GM18505 (cell line): ENCODE measurements at regions not wholly inside any gene's neighbourhood (a gene's known extent, or its start where the extent isn't known, plus 50 kb on each side); places are given as distances from the start of the nearest gene placed in this dataset.
"Not testable (repeated sequence)": the region's sequence is repeated elsewhere in the genome, so short reads cannot be mapped to it uniquely, and the experiment has no call there.

ENCODE experiments used
- ATAC-seq: cut with Tn5 transposase; IDR thresholded peaks from one replicate; pipeline ENCODE4 v1.9.1; 2021; ENCODE audit not compliant: unreplicated experiment
- POLR2A ChIP-seq: IDR thresholded peaks from 4 replicates; pipeline ENCODE4 v1.6.1; 2011; ENCODE audit warnings: borderline replicate concordance; ENCODE audit not compliant: insufficient read depth, insufficient read length; ENCODE audit errors: extremely low read depth

DNA sequence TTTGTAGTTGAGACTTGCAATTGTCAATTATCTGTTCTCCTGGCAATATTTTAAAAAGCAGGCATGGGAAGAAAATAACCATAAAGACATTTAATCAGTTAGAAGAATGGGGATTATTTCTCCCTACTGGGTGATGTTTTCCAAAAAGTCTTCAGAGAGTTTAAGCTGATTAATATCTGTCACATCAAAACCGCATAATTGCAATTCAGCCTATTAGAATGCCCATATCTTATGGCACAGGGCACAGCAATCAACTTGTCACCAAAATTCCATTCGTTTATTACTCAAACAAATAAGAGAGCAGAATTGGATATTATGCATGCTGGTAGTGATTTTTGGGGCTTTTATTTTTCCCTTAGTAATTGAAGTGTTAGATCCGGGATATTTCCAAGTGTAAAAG, 218.7 kb downstream of the RNF144B start:
- no peak for TF ChIP-seq POLR2A
- no peak for ATAC-seq

DNA sequence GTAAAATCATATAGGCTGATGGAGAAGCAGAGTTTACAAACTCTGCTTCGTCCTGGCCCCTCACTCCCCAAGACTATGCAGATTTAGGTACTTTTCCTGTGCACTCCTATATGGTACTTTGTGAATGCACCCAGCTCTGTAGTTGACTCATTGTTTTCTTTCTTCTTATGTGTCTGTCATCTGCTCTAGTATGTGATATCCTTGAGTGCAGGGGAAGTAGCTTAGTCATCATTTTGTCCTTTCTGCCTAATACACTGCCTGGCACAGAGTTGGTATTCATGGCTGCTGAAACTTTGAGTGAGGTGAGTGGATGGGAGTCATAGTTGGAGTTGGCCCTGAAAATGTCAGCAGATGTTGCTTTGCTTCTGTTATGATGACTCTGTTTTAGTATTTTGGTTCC, 222.6 kb downstream of the RNF144B start:
- ATAC-seq, result no peak
- no peak for TF ChIP-seq POLR2A

DNA sequence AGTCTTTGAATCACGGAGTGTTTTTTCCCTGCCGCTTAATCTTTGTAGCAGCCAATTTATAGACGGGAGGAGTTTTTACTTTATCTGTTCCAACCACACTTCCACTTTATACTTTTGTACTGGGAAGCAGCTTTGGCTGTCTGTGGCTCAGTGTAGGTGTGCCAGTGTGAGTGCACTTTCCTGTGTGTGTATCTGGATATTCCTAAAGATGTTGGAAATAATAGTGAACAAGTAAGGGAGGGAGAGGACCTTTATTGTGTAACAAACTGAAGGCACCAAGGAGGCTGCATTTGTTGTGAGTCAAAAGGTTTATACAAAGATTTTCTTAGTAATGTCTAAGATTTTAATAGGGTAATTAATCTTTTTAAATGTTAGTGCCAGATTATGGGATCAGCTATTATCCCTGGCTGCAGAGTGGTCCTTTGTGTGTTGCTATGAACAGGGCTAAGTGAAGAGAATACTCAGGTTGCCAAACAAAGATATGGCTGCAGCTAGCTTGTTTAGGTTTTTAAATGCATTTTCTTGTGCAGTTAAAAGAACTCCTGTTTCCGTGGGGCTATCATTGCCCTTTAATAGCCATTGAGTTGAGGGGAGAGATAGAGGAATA, 226.3 kb downstream of the RNF144B start:
- TF ChIP-seq POLR2A, result no peak
- ATAC-seq, result no peak

DNA sequence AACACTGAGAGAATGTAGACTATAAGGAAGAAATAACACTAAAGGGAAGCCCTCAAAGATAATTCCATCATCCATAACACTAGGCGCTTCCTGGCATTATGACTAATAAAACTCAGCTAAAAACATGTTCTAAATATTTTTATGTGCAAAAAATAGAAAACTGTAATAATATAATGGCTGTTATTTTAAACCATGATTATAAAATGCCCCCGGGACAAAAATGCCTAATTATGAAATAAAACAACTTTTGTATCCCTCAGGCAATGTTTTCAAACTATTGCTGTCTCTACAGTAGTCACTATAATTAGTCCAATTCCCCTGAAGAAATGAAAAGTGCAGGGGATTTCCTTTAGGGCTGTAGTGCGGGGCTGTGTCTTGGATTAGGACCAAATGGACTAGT, 242.4 kb downstream of the RNF144B start:
- no peak for ATAC-seq
- TF ChIP-seq POLR2A, result no peak

DNA sequence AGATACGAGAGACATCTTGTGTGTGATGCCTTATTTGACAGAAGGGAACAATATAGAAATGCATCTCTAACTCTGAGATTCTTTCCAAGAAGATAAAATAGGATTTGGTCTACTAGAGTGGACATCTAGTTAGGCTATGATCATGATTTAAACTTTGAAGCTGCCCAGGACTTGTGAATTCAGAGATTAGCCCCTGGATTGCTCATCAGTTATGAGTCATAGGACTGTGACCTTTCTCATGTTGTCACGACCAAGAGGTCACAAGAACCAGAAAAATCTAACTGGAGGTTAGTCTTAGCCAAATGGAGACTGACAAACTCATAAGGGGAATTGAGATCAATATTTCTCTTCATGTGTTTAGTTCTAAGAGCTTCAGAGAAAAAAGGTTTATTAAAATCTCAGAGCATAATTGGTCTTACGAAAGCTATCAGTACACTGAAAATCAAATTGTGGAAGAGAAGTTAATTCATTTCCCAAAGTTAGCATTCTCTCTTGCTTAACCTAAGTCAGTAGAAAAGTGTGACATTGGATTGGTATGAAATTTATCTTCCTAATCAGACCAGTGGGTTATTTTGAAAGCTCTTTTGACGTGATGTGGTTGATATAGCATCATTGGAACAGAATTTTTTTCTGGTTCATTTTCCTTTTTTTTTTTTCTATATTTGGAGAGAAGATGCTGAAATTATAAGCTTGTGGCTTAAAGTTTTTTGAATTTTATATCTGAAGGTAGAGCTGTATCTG, 245.7 kb downstream of the RNF144B start:
- ATAC-seq, result no peak
- no peak for TF ChIP-seq POLR2A

DNA sequence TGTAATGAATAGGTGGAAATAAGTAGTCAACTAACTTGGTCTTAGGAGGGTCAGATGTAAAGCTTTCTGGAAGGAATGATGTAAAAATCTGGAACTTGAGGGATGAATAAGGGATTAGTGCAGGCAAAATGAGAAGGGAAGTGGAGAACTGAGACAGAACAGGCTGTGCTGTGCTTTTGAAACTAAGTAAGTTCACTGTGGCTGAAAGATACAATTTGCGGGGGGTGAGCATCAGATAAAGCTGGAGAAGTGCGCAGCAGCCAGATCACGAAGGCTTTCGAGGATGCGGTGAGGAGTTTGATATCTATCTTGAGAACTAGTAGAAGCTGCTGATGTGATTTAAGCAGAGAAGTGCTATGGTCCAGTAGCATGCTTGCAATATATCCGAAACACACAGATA, 247.8 kb downstream of the RNF144B start:
- no peak for ATAC-seq
- TF ChIP-seq POLR2A, result no peak

DNA sequence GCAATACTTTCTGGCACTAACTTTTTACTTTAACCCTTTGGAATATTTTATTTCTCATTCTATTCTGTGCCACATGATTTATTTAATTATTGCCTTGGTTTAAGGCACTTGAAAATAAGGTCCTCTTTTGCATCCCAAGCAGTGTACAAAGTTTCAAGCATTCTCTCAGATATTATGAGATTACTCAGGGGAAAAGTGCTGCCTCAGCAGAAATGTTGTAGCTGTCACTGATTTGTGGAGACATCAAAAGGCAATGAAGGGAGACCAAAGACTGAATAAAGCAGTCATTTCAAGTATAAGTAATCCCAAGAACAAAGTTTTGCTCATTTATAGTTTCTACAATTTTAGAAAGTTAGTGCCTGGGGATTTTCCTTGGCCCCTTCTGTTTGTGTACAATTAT, 253.0 kb downstream of the RNF144B start:
- no peak for ATAC-seq
- no peak for TF ChIP-seq POLR2A

DNA sequence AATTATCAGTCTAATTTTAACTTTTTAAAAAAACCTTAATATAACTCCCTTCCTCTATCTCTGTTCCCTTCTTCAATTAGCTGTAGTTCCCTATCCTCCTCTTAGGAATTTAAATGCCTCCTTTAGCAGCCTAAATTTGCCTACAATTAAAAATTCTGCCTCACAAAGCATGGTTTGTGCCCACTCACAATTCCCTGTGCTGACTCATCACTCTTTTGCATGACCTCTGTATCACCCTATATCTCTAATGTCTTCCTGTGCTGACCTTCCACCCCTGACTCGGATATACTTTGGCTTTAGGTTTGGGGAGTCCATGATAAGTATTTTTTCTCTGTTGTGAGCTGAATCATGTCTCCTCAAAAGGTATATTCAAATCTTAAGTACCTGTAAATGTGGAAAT, 253.6 kb downstream of the RNF144B start:
- no peak for ATAC-seq
- no peak for TF ChIP-seq POLR2A

DNA sequence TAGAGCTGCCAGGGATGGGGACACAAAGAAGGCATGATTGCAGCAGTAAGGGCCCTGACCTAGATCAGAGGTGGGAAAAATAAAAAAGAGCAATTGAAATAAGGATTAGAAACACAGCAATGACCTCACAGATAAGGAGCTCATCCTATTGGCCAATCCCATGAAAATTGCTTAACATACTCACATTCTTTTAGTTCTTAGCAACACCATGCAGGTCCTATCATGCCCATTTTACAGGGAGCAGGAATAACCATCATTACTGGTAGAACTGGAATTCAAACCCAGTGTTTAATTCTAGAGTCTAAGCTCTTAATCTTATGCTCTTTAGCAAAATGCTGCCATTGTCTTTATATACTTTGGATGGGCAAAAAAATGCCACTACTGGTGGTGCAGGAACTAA, 267.7 kb downstream of the RNF144B start:
- ATAC-seq, result no peak
- TF ChIP-seq POLR2A, result no peak

DNA sequence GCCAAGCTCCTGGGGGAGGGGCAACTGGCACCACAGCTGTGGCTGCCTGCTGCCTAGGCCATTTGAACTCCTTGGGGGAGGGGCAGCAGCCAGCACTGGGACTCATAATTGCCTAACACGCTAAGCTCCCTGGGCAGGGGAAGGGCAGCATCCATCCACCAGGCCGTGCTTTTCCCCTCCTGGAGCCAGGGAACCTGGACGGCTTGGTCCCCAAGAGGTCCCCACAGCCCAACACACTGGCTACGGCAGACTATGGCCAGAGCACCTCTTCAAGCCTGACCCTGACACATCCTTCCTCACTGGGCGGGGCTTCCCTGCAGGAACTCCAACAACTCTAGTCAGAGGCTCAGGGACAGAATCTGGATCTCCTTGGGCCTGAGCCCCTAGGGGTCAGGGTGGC, 269.4 kb downstream of the RNF144B start:
- no peak for TF ChIP-seq POLR2A
- ATAC-seq, result no peak

DNA sequence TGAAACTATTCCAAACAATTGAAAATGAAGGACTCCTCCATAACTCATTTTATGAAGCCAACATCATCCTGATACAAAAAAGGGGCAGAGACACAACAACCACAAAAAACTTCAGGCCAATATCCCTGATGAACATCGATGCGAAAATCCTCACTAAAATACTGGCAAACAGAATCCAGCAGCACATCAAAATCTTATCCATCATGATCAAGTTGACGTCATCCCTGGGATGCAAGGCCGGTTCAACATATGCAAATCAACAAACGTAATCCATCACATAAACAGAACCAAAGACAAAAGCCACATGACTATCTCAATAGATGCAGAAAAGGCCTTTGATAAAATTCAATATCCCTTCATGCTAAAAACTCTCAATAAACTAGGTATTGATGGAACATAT, 272.8 kb downstream of the RNF144B start:
- ATAC-seq, result not testable (repeated sequence)

DNA sequence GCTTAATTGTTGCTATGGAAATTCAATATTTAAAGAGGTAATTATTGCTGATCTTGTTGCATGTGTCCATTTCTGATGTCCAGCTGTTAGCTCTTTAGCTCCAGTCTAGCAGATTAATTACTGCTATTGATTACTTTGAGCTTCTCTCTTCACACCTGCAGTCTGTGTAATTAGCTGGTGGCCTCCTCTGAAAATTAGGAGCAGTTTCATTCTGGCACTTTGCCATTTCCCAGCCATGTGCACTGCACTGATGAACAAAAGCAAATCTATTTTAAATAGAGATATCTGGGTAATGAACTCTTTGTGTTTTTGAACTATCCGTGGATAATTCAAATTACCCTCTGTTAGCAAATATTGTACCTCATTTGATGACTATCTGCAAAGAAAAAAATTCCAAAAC, 275.9 kb downstream of the RNF144B start:
- no peak for ATAC-seq
- no peak for TF ChIP-seq POLR2A

DNA sequence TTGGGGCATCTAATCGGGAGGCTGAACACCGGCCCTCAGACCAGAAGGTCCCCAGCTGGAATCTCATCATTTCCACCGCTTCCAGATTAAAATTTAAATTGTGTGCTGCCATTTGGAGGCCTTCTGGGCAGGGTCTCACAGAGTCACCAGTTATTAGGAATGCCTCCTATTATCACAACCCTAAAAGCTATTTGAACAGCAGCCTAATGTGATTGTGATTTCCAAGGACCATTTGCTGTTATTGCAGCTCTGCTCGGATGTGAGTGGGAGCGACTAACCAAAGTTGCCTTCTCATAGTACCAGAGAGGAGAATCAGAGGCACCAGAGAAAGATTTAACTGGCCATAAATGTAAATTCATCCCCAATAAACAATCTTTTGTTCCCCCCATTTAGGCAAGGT, 277.3 kb downstream of the RNF144B start:
- ATAC-seq, result no peak

DNA sequence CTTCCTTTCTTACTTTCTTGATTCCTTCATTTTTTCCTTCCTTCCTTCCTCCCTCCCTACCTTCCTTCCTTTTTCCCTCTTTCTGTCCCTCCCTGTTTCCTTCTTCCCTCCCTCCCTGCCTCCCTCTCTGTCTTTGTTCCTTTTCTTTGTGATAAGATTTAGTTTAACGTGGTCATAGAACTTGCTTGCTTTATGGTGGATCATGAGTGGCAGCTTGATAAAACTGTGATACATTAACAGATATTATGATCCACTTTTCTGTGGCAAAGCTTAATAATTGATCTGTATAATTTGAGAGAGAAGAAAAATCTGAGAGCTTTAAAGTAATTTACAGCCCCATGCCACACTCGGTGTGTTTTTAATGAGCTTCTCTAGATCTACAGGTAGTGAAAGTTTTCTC, 280.5 kb downstream of the RNF144B start:
- no peak for ATAC-seq
- TF ChIP-seq POLR2A, result no peak

More for the DNA sequence above, 277.3 kb downstream of the RNF144B start:
- no peak for TF ChIP-seq POLR2A
